ENCODE measurements at regions not wholly inside any gene's neighbourhood (a gene's known extent, or its start where the extent isn't known, plus 50 kb on each side); places are given as distances from the start of the nearest gene placed in this dataset.
"Not testable (repeated sequence)": the region's sequence is repeated elsewhere in the genome, so short reads cannot be mapped to it uniquely, and the experiment has no call there.

- DNase-seq = not testable (repeated sequence)
Measured at GRCh38 chr10:38364073-38364472, 269.9 kb downstream of the ZNF37A start.

- not testable (repeated sequence) for DNase-seq
Measured at GRCh38 chr10:38365917-38366316, 271.8 kb downstream of the ZNF37A start.

GRCh38 chr10:38383800-38384199 lies 289.7 kb downstream of the ZNF37A start:
- not testable (repeated sequence) for DNase-seq

- not testable (repeated sequence) for DNase-seq
Measured at GRCh38 chr10:38386869-38387268, 292.7 kb downstream of the ZNF37A start.

- DNase-seq = not testable (repeated sequence)
Measured at GRCh38 chr10:38390725-38391124, 296.6 kb downstream of the ZNF37A start.

GRCh38 chr10:38395465-38395864 lies 301.3 kb downstream of the ZNF37A start:
- not testable (repeated sequence) for DNase-seq

GRCh38 chr10:38396178-38396954 lies 302.2 kb downstream of the ZNF37A start:
- DNase-seq = not testable (repeated sequence)

GRCh38 chr10:38401565-38401964 lies 307.4 kb downstream of the ZNF37A start:
- not testable (repeated sequence) for DNase-seq

- DNase-seq = not testable (repeated sequence)
Measured at GRCh38 chr10:38402442-38403346, 308.6 kb downstream of the ZNF37A start.

GRCh38 chr10:38403347-38404117 lies 309.4 kb downstream of the ZNF37A start:
- DNase-seq = not testable (repeated sequence)

GRCh38 chr10:38423634-38424033 lies 329.5 kb downstream of the ZNF37A start:
- DNase-seq = not testable (repeated sequence)

GRCh38 chr10:38430242-38430641 lies 336.1 kb downstream of the ZNF37A start:
- DNase-seq = not testable (repeated sequence)

GRCh38 chr10:38437359-38437758 lies 343.2 kb downstream of the ZNF37A start:
- not testable (repeated sequence) for DNase-seq

GRCh38 chr10:38448614-38449355 lies 354.6 kb downstream of the ZNF37A start:
- DNase-seq = not testable (repeated sequence)

GRCh38 chr10:38449618-38450017 lies 355.5 kb downstream of the ZNF37A start:
- DNase-seq = not testable (repeated sequence)

- not testable (repeated sequence) for DNase-seq
Measured at GRCh38 chr10:38450372-38451057, 356.4 kb downstream of the ZNF37A start.

GRCh38 chr10:38451306-38451967 lies 357.3 kb downstream of the ZNF37A start:
- not testable (repeated sequence) for DNase-seq
